ENCODE measurements at regions not wholly inside any gene's neighbourhood (a gene's known extent, or its start where the extent isn't known, plus 50 kb on each side); places are given as distances from the start of the nearest gene placed in this dataset.

DNA sequence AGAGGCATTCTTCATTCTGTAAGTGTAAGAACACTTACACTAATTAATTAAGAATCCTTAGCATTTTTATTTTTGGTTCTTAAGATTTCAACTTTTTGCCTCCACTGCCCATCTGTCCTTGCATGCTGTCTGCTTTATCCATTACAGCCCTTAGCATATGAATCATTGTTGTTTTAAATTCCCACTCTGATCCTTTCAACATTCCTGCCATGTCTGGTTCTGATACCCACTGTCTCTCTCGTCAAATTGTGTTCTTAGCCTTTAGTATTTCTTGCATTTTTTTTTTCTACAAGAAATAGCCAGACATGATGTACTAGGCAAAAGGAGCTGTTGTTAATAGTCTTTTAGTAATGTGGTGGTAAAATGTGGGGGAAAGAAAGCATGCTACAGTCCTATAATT lies 1360.0 kb downstream of the TECRL start:
- no peak for DNase-seq (ENCODE audit: low spot score)

DNA sequence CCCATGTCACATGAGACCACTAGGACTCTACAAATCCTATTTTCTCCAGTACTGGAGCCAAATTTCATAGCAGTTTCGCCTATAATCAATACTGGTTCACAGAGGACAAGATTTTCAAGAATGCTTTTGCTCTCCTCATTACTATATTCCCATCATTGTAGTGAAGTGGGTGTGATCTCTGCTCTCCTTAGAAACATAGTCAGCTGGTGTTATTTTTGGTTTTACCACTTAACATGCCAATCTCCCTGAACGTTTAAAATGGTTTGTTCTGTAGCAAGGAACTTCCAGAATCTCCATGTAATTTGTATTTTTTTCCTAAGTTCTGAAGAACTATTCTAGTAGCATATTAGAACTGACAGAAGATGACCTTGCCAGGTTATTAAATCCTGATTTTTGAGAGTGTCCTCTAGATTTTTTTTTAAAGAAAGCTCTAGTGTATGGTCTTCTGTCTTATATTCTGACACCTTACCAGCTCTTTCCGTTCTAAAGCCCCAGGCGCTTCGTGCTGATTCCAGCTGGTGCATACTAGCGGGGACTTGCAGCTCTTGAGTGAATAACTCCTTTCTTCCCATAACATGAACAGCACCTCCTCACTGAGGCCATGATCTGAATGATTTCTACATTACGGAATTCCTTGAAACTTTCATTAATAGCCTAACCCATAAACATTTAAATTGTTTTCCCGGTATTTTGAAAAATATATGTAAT lies 1372.9 kb downstream of the TECRL start:
- peak; percentile 28 for DNase-seq (ENCODE audit: low spot score)

DNA sequence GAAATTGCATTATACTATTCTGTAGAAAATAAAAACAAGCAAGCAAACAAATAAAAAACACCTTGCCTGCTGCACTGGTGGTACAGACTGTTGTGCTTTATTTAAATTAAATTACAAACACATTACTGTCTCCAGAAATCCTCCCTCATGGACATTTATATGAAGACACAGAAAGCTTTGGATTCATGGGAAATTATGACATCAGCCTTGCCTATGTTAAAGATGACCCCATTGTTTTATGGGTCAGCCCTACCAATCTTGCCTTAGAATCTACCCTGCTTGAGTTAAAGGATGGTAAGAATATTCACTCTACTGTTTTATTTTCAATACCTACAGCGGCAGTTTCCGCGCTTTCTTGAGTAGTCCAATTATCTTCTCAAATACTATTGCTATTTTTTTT lies 1379.9 kb downstream of the TECRL start:
- DNase-seq (ENCODE audit: low spot score) = no peak

- DNase-seq (ENCODE audit: low spot score) = peak; percentile 49
Measured at GRCh38 chr4:63020661-63021060, 1388.6 kb downstream of the TECRL start.

GRCh38 chr4:63017300-63017699 lies 1392.0 kb downstream of the TECRL start:
- DNase-seq (ENCODE audit: low spot score) = no peak

DNA sequence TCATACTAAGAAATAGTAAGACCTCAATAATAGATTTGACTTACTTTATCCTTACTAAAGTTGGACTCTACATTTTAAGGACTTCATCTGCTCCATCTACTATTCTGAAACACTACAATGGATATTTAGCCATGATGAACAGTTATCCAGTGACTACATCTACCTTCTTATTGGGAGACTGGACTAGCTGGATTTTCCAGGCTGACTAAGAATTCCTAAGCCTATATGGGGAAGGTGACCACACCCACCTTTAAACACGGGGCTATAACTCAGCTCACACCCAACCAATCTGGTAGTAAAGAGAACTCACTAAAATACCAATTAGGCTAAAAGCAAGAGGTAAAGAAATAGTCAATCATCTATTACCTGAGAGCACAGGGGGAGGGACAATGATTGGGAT lies 1438.4 kb downstream of the TECRL start:
- DNase-seq (ENCODE audit: low spot score) = no peak

GRCh38 chr4:62960415-62960814 lies 1448.8 kb downstream of the TECRL start:
- no peak for DNase-seq (ENCODE audit: low spot score)

- DNase-seq (ENCODE audit: low spot score) = no peak
Measured at GRCh38 chr4:62953752-62954151, 1455.5 kb downstream of the TECRL start.

DNA sequence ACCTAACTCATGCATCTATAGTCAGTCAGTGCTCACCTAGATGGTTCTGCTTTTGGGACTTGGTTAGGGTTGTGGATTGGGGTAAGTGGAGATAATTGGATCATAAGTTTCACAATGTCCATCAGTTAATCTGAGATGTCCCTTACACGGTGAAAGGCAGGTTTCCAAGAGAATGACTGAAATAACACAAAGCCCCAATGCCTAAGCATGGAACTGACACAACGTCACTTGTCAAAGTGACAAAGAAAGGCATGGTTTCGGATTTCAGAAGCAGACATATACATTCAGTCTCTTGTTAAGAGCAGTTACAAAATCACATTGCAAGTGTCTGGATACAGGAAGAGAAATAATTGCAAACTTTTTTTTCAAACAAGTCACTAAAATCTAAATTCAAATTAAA lies 1456.9 kb downstream of the TECRL start:
- DNase-seq (ENCODE audit: low spot score) = no peak

DNA sequence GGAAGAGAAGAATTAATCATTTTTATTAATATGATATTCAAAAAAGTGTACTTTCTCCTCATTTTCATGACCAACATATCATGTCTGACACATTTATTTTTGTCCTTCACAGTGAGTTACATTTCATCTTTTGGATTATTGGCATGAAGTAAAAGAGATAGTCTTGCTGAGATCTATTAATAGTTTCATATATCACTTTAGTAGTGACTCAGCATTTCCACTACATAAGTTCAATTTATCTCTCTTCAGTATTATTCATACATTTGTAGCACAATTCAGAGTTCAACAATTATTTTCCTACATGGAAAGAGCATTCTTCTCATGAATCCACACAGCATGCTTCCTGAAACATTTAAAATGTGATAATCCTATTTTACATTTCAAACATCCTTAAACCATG lies 1461.1 kb downstream of the TECRL start:
- DNase-seq (ENCODE audit: low spot score) = peak; percentile 6

DNA sequence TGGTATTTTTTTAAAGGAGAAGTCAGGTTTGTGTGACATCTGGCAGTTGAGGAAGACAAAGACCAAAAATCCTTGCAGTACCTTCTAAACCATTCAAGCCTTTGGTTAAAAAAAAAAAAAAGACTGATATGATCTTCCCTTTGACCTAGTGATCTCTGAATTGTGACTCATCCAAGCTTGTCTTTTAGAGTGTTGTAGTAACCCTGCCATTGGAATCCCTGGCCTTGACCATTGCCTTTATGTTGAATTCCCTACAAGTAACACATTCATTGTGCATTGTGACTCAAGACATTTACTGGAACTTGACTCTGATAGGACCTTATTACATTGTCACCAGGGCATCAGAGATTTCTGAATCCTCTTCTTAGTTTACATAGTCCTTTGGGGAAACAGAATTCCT lies 1469.0 kb downstream of the TECRL start:
- DNase-seq (ENCODE audit: low spot score) = peak; percentile 45

GRCh38 chr4:62930884-62931283 lies 1478.4 kb downstream of the TECRL start:
- DNase-seq (ENCODE audit: low spot score) = no peak

DNA sequence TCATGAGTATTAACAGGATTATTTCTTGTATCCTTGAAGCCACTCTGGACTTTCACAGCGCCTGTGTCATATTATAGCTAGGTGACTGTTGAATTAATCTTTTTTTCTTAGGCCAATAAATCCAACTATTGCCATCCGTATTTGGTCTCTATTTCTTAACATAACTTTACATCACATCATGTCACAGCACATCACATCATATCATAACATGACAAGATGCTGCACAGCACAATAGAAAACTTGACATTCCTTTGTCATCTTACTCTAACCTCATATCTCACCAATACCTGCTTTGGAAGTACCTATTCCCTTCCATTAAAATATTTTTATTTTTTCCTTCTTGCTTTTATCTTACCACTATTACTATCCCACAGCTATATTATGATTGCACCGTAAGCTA lies 1480.8 kb downstream of the TECRL start:
- DNase-seq (ENCODE audit: low spot score) = no peak

- no peak for DNase-seq (ENCODE audit: low spot score)
Measured at GRCh38 chr4:62927574-62927973, 1481.7 kb downstream of the TECRL start.

GRCh38 chr4:62923783-62924182 lies 1485.5 kb downstream of the TECRL start:
- DNase-seq (ENCODE audit: low spot score) = no peak

DNA sequence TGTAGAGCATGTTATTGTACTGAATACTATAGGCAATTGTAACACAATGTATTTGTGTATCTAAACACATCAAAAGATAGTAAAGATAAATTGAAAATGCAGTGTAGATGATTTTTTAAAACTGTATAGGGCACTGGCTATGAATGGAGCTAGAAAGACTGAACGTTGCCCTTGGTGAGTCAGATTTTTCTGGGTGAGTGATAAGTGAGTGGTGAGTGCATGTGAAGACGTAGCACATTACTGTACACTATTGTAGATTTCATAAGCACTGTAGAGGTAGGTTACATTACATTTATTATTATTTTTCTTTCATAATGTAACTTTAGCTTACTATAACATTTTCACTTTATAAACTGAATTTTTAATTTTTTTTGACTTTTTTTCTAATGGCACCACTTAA lies 1491.6 kb downstream of the TECRL start:
- DNase-seq (ENCODE audit: low spot score) = no peak

DNA sequence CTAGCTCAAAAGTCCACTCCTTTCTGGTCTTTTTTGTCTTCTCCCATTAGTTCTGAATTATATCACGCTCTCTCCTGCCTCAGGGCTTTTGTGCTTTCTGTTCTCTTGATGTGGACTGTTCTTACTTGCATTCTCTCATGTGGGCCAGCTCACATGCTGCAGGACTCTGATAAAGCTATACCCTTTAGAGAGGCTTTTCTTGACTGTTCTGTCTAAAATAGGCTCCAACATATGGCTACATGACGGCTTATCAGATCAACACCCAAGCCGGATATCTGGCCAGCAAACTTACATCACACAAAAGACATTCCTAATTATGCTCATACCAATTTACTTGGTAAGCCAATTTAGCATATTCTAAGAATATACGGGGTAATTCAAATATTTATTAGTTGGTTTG lies 1494.5 kb downstream of the TECRL start:
- peak; percentile 6 for DNase-seq (ENCODE audit: low spot score)

DNA sequence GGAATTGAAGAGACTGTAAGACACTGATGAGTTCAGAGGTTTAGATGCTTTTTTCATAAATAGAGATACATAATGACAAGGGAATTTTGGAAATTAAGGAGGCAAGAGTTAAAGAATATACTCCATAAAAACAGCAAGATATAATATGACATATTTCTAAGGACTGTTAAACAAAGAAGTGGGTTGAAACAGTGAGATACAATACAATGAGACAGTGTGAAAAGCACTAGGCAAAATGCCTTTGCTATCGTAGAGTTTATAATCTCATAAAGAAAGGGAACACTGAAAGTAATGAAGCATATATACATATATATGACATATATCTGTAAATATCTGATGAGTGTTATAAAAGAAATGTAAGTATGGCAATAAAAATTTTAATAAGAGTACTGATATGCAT lies 1496.2 kb downstream of the TECRL start:
- no peak for DNase-seq (ENCODE audit: low spot score)

- no peak for DNase-seq (ENCODE audit: low spot score)
Measured at GRCh38 chr4:62912531-62912930, 1496.7 kb downstream of the TECRL start.

DNA sequence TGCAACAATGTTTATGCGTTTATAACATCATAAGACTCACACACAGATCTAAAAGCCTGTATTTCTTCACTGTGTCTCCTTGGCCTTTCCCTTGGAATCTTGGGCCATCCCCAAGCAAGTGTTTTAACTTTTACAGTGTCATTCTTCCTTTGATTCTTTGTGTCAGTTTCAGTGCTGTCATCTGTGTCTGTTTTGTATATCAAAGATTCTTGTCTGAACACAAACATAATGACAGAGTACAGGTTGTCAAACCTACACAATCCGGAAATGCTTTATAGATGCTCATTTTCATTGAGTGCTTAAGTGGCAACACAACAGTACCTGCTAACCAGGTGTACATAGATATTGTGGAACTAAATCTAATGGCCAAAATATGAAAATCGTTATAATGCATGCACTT lies 1500.0 kb downstream of the TECRL start:
- DNase-seq (ENCODE audit: low spot score) = no peak

DNA sequence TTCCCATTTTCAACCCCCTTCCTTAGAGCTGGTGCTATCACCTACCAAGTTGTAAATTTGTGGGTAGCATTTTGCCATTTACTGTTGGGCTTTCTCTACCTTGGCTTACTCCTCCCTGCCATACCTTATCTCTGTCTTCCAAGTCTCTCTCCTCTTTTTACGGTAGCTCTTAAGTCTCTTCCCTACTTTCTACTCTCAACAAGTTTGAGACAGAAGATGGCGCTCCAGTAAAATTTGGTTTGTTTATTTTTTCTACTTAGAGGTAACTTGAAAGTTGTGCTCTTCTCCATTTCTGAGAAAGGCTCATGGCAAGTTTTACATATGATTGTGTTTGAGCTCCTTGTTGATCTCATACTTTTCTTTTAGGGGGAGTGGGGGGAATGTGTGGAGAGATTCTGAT lies 1508.1 kb downstream of the TECRL start:
- no peak for DNase-seq (ENCODE audit: low spot score)

DNA sequence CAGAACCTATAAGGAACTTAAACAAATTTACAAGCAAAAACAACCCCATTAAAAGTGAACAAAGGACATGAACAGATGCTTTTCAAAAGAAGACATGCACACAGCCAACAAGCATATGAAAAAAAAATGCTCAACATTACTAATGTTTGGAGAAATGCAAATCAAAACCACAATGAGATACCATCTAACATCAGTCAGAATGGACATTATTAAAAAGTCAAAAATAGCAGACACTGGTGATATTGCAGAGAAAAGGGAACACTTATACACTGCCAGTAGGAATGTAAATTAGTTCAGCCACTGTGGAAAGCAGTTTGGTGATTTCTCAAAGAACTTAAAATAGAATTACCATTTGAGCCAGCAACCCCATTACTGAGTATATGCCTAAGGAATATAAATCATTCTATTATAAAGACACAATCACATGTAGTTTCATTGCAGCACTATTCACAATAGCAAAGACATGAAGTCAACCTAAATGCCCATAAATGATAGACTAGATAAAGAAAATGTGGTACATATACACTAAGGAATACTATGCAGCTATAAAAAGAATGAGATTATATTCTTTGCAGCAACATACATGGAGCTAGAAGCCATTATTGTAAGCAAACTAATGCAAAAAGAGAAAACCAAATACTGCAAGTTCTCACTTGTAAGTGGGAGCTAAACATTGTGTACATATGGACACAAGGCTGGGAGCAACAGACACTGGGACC lies 1509.4 kb downstream of the TECRL start:
- DNase-seq (ENCODE audit: low spot score) = no peak

GRCh38 chr4:62898115-62898514 lies 1511.1 kb downstream of the TECRL start:
- no peak for DNase-seq (ENCODE audit: low spot score)

DNA sequence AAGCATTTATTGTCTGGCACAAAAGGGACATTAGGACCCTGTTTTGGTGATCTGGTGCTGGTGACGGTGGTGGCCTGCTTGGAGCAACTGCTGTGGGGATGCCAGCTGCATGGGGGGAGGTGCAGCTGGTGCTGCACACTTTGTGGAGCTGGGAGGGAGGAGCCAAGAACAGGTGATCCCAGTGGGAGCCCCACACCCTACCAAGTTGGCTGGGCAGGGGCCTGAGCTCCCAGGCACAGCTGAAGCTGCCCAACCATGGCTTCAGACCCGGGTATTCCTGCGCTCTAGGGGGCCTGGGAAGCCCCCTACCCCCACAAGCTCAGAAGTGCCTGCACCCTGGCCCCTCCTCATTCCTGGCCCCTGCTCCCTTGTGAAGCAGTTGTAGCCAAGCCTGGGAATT lies 1512.5 kb downstream of the TECRL start:
- DNase-seq (ENCODE audit: low spot score) = no peak

All from COLO829 (cell line).